SKM-1 treated with dmso at 0.1 percent for 144 hours (cell line): ENCODE measurements at regions not wholly inside any gene's neighbourhood (a gene's known extent, or its start where the extent isn't known, plus 50 kb on each side); places are given as distances from the start of the nearest gene placed in this dataset.
"Not testable (repeated sequence)": the region's sequence is repeated elsewhere in the genome, so short reads cannot be mapped to it uniquely, and the experiment has no call there.

Experiments
- DNase-seq: peaks from one replicate; lab custom pipeline; 2025; ENCODE audit not compliant: unreplicated experiment; lab: John Stamatoyannopoulos, UW

- DNase-seq: no peak
Measured at GRCh38 chr6:14589175-14589574, 471.6 kb downstream of the CD83 start.

GRCh38 chr6:14590586-14590985 lies 473.0 kb downstream of the CD83 start:
- DNase-seq: no peak

- no peak for DNase-seq
Measured at GRCh38 chr6:14591998-14592397, 474.4 kb downstream of the CD83 start.

- no peak for DNase-seq
Measured at GRCh38 chr6:14593286-14593685, 475.7 kb downstream of the CD83 start.

GRCh38 chr6:14595751-14596150 lies 478.2 kb downstream of the CD83 start:
- DNase-seq: no peak

GRCh38 chr6:14596410-14596809 lies 478.8 kb downstream of the CD83 start:
- peak; percentile 85 for DNase-seq

GRCh38 chr6:14597090-14597489 lies 479.5 kb downstream of the CD83 start:
- DNase-seq: no peak

- DNase-seq: peak; percentile 11
Measured at GRCh38 chr6:14598017-14598864, 480.7 kb downstream of the CD83 start.

- not testable (repeated sequence) for DNase-seq
Measured at GRCh38 chr6:14600306-14600705, 482.7 kb downstream of the CD83 start.

GRCh38 chr6:14601490-14601889 lies 483.9 kb downstream of the CD83 start:
- no peak for DNase-seq

GRCh38 chr6:14606353-14606752 lies 488.8 kb downstream of the CD83 start:
- DNase-seq: no peak

GRCh38 chr6:14610141-14610540 lies 492.6 kb downstream of the CD83 start:
- DNase-seq: no peak

GRCh38 chr6:14612016-14612980 lies 494.7 kb downstream of the CD83 start:
- DNase-seq: no peak

GRCh38 chr6:14614631-14615030 lies 497.1 kb downstream of the CD83 start:
- peak; percentile 14 for DNase-seq

GRCh38 chr6:14616656-14617055 lies 499.1 kb downstream of the CD83 start:
- DNase-seq: no peak

- no peak for DNase-seq
Measured at GRCh38 chr6:14618759-14619418, 501.3 kb downstream of the CD83 start.

GRCh38 chr6:14619419-14619781 lies 501.8 kb downstream of the CD83 start:
- DNase-seq: no peak

- DNase-seq: no peak
Measured at GRCh38 chr6:14620522-14620921, 502.9 kb downstream of the CD83 start.

GRCh38 chr6:14621518-14621917 lies 503.9 kb downstream of the CD83 start:
- no peak for DNase-seq

GRCh38 chr6:14622085-14622484 lies 504.5 kb downstream of the CD83 start:
- DNase-seq: no peak

GRCh38 chr6:14622909-14623505 lies 505.4 kb downstream of the CD83 start:
- DNase-seq: no peak
